GM12892 (cell line): ENCODE measurements at regions not wholly inside any gene's neighbourhood (a gene's known extent, or its start where the extent isn't known, plus 50 kb on each side); places are given as distances from the start of the nearest gene placed in this dataset.

ENCODE experiments used
- POLR2A ChIP-seq: IDR thresholded peaks from 2 replicates; pipeline ENCODE4 v1.6.1; 2011; ENCODE audit warnings: low read depth, low read length, control low read depth
- POLR2AphosphoS5 ChIP-seq: IDR thresholded peaks from 2 replicates; pipeline ENCODE4 v1.6.1; 2011; ENCODE audit warnings: low read depth, low read length, control low read depth

DNA sequence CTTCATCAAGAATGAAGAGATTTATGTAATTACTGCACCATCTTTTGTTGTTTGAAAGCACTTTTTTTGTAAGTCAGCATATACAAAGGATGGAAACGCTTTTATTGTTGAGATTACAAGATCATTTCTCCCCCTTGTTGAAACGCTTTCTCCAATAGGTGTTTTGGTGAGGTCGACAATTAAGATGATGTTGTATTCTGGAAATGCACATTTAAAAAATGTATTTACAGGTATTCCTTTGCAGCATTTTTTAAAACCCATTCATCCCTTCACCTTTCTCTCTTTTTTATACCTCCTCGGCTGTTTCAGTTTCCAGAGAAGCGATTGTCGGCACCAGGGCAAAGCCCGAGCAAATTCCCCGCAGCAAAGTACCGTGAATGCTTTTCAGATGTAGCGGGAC, 499.9 kb downstream of the VRK1 start:
- no peak for TF ChIP-seq POLR2A
- no peak for TF ChIP-seq POLR2AphosphoS5
